ENCODE measurements at regions not wholly inside any gene's neighbourhood (a gene's known extent, or its start where the extent isn't known, plus 50 kb on each side); places are given as distances from the start of the nearest gene placed in this dataset.

- Histone ChIP-seq H3K4me2 (ENCODE audit: low read length) (no peak overlapping the region), H3K56ac (ENCODE audit: low read length) (no peak overlapping the region), H3K79me2 (ENCODE audit: control insufficient read depth, insufficient read depth, low read length) (no peaks in the 10 kb centered on the region), H3K4me1 (ENCODE audit: control insufficient read depth, low read depth, low read length) (no peaks in the 10 kb centered on the region), H4K5ac (ENCODE audit: low read length) (no peak overlapping the region), H2BK5ac (ENCODE audit: low read length) (no peak overlapping the region), H3K4me3 (ENCODE audit: low read length) (no peak overlapping the region), H3K36me3 (ENCODE audit: control insufficient read depth, insufficient read depth, low read length) (no peaks in the 10 kb centered on the region), H2BK120ac (ENCODE audit: low read depth, low read length) (no peak overlapping the region), H3K79me1 (ENCODE audit: low read length) (no peaks in the 10 kb centered on the region), H4K8ac (ENCODE audit: low read depth, low read length) (no peak overlapping the region), H3K9ac (ENCODE audit: low read length) (no peak overlapping the region), H2AK5ac (ENCODE audit: low read length) (no peak overlapping the region), H3K23ac (ENCODE audit: low read length) (no peak overlapping the region), H3K27ac (ENCODE audit: low read depth, low read length) (no peak overlapping the region), H3K27me3 (ENCODE audit: insufficient read depth, low read length, poor library complexity) (no peaks in the 10 kb centered on the region), H3K18ac (ENCODE audit: low read length) (no peak overlapping the region), H3K4ac (ENCODE audit: low read depth, low read length) (no peak overlapping the region), H2BK15ac (replicated peaks; ENCODE audit: low read depth) (no peak overlapping the region)
- WGBS (ENCODE audit: extremely low coverage, insufficient coverage, low lambda C conversion rate), result no CpG with 5 or more reads among the region's 2 CpGs
- DNase-seq, result no peak
These were observed 207.1 kb downstream of the RAD51AP2 start for GRCh38 chr2:17311106-17311619.

- no peak overlapping the region for H3K23ac ChIP-seq (ENCODE audit: low read length)
- H3K79me2 ChIP-seq (ENCODE audit: control insufficient read depth, insufficient read depth, low read length), result no peaks in the 10 kb centered on the region
- no peaks in the 10 kb centered on the region for H3K36me3 ChIP-seq (ENCODE audit: control insufficient read depth, insufficient read depth, low read length)
- no peak overlapping the region for H4K8ac ChIP-seq (ENCODE audit: low read depth, low read length)
- H2BK120ac ChIP-seq (ENCODE audit: low read depth, low read length), result no peak overlapping the region
- H4K5ac ChIP-seq (ENCODE audit: low read length), result no peak overlapping the region
- DNase-seq, result peak; percentile 91
- no peak overlapping the region for H2AK5ac ChIP-seq (ENCODE audit: low read length)
- H3K18ac ChIP-seq (ENCODE audit: low read length), result no peak overlapping the region
- H3K27me3 ChIP-seq (ENCODE audit: insufficient read depth, low read length, poor library complexity), result no peaks in the 10 kb centered on the region
- no peak overlapping the region for H2BK15ac ChIP-seq (replicated peaks; ENCODE audit: low read depth)
- no peak overlapping the region for H3K4ac ChIP-seq (ENCODE audit: low read depth, low read length)
- no peaks in the 10 kb centered on the region for H3K79me1 ChIP-seq (ENCODE audit: low read length)
- H3K4me3 ChIP-seq (ENCODE audit: low read length), result no peak overlapping the region
- no peak overlapping the region for H2BK5ac ChIP-seq (ENCODE audit: low read length)
- no peak overlapping the region for H3K27ac ChIP-seq (ENCODE audit: low read depth, low read length)
- H3K56ac ChIP-seq (ENCODE audit: low read length), result no peak overlapping the region
- H3K9ac ChIP-seq (ENCODE audit: low read length), result no peak overlapping the region
- H3K4me2 ChIP-seq (ENCODE audit: low read length), result no peak overlapping the region
- no CpG with 5 or more reads among the region's 6 CpGs for WGBS (ENCODE audit: extremely low coverage, insufficient coverage, low lambda C conversion rate)
- no peaks in the 10 kb centered on the region for H3K4me1 ChIP-seq (ENCODE audit: control insufficient read depth, low read depth, low read length)
These were observed 208.4 kb downstream of the RAD51AP2 start for GRCh38 chr2:17309741-17310339.

- Histone ChIP-seq H2BK120ac (ENCODE audit: low read depth, low read length) (no peak overlapping the region), H2BK15ac (replicated peaks; ENCODE audit: low read depth) (no peak overlapping the region), H3K4me2 (ENCODE audit: low read length) (no peak overlapping the region), H3K18ac (ENCODE audit: low read length) (no peak overlapping the region), H3K4me3 (ENCODE audit: low read length) (no peak overlapping the region), H3K27me3 (ENCODE audit: insufficient read depth, low read length, poor library complexity) (no peaks in the 10 kb centered on the region), H4K8ac (ENCODE audit: low read depth, low read length) (no peak overlapping the region), H3K36me3 (ENCODE audit: control insufficient read depth, insufficient read depth, low read length) (no peaks in the 10 kb centered on the region), H3K56ac (ENCODE audit: low read length) (no peak overlapping the region), H3K23ac (ENCODE audit: low read length) (no peak overlapping the region), H3K9ac (ENCODE audit: low read length) (no peak overlapping the region), H4K5ac (ENCODE audit: low read length) (no peak overlapping the region), H2BK5ac (ENCODE audit: low read length) (no peak overlapping the region), H3K79me1 (ENCODE audit: low read length) (no peaks in the 10 kb centered on the region), H3K4ac (ENCODE audit: low read depth, low read length) (no peak overlapping the region), H2AK5ac (ENCODE audit: low read length) (no peak overlapping the region), H3K4me1 (ENCODE audit: control insufficient read depth, low read depth, low read length) (no peaks in the 10 kb centered on the region), H3K27ac (ENCODE audit: low read depth, low read length) (no peak overlapping the region), H3K79me2 (ENCODE audit: control insufficient read depth, insufficient read depth, low read length) (no peaks in the 10 kb centered on the region)
- no peak for DNase-seq
- WGBS (ENCODE audit: extremely low coverage, insufficient coverage, low lambda C conversion rate), result no CpG with 5 or more reads among the region's 2 CpGs
These were observed 209.1 kb downstream of the RAD51AP2 start for GRCh38 chr2:17309181-17309580.

- Histone ChIP-seq H3K36me3 (ENCODE audit: control insufficient read depth, insufficient read depth, low read length) (no peaks in the 10 kb centered on the region), H3K27me3 (ENCODE audit: insufficient read depth, low read length, poor library complexity) (no peaks in the 10 kb centered on the region), H3K27ac (ENCODE audit: low read depth, low read length) (no peak overlapping the region), H2AK5ac (ENCODE audit: low read length) (no peak overlapping the region), H3K56ac (ENCODE audit: low read length) (no peak overlapping the region), H3K79me2 (ENCODE audit: control insufficient read depth, insufficient read depth, low read length) (no peaks in the 10 kb centered on the region), H3K9ac (ENCODE audit: low read length) (no peak overlapping the region), H4K8ac (ENCODE audit: low read depth, low read length) (no peak overlapping the region), H2BK120ac (ENCODE audit: low read depth, low read length) (no peak overlapping the region), H3K4me1 (ENCODE audit: control insufficient read depth, low read depth, low read length) (no peaks in the 10 kb centered on the region), H3K4me2 (ENCODE audit: low read length) (no peak overlapping the region), H2BK5ac (ENCODE audit: low read length) (no peak overlapping the region), H3K18ac (ENCODE audit: low read length) (no peak overlapping the region), H3K23ac (ENCODE audit: low read length) (no peak overlapping the region), H3K79me1 (ENCODE audit: low read length) (no peaks in the 10 kb centered on the region), H3K4ac (ENCODE audit: low read depth, low read length) (no peak overlapping the region), H3K4me3 (ENCODE audit: low read length) (no peak overlapping the region), H4K5ac (ENCODE audit: low read length) (no peak overlapping the region), H2BK15ac (replicated peaks; ENCODE audit: low read depth) (no peak overlapping the region)
- WGBS (ENCODE audit: extremely low coverage, insufficient coverage, low lambda C conversion rate), result 100% methylated on average over 1 of the region's 2 CpGs
- DNase-seq, result no peak
These were observed 211.5 kb downstream of the RAD51AP2 start for GRCh38 chr2:17306706-17307105.

GRCh38 chr2:17306219-17306618 is 212.0 kb downstream of the RAD51AP2 start:
- no peak overlapping the region for H2BK5ac ChIP-seq (ENCODE audit: low read length)
- no peak overlapping the region for H3K9ac ChIP-seq (ENCODE audit: low read length)
- no peak overlapping the region for H3K4ac ChIP-seq (ENCODE audit: low read depth, low read length)
- no peak overlapping the region for H3K18ac ChIP-seq (ENCODE audit: low read length)
- no peak overlapping the region for H3K4me2 ChIP-seq (ENCODE audit: low read length)
- H4K8ac ChIP-seq (ENCODE audit: low read depth, low read length), result no peak overlapping the region
- H2BK15ac ChIP-seq (replicated peaks; ENCODE audit: low read depth), result no peak overlapping the region
- no CpG with 5 or more reads among the region's 1 CpG for WGBS (ENCODE audit: extremely low coverage, insufficient coverage, low lambda C conversion rate)
- H2AK5ac ChIP-seq (ENCODE audit: low read length), result no peak overlapping the region
- no peak overlapping the region for H3K27ac ChIP-seq (ENCODE audit: low read depth, low read length)
- no peak overlapping the region for H2BK120ac ChIP-seq (ENCODE audit: low read depth, low read length)
- H3K4me3 ChIP-seq (ENCODE audit: low read length), result no peak overlapping the region
- no peak for DNase-seq
- no peak overlapping the region for H4K5ac ChIP-seq (ENCODE audit: low read length)
- H3K23ac ChIP-seq (ENCODE audit: low read length), result no peak overlapping the region
- H3K79me2 ChIP-seq (ENCODE audit: control insufficient read depth, insufficient read depth, low read length), result no peaks in the 10 kb centered on the region
- H3K56ac ChIP-seq (ENCODE audit: low read length), result no peak overlapping the region
- no peaks in the 10 kb centered on the region for H3K27me3 ChIP-seq (ENCODE audit: insufficient read depth, low read length, poor library complexity)
- H3K4me1 ChIP-seq (ENCODE audit: control insufficient read depth, low read depth, low read length), result no peaks in the 10 kb centered on the region
- no peaks in the 10 kb centered on the region for H3K36me3 ChIP-seq (ENCODE audit: control insufficient read depth, insufficient read depth, low read length)
- H3K79me1 ChIP-seq (ENCODE audit: low read length), result no peaks in the 10 kb centered on the region

GRCh38 chr2:17303521-17303920 is 214.7 kb downstream of the RAD51AP2 start:
- no peak overlapping the region for H2BK120ac ChIP-seq (ENCODE audit: low read depth, low read length)
- no peaks in the 10 kb centered on the region for H3K79me2 ChIP-seq (ENCODE audit: control insufficient read depth, insufficient read depth, low read length)
- no peaks in the 10 kb centered on the region for H3K27me3 ChIP-seq (ENCODE audit: insufficient read depth, low read length, poor library complexity)
- H2BK15ac ChIP-seq (replicated peaks; ENCODE audit: low read depth), result no peak overlapping the region
- no peak overlapping the region for H3K9ac ChIP-seq (ENCODE audit: low read length)
- no peaks in the 10 kb centered on the region for H3K36me3 ChIP-seq (ENCODE audit: control insufficient read depth, insufficient read depth, low read length)
- no peak overlapping the region for H4K5ac ChIP-seq (ENCODE audit: low read length)
- H3K23ac ChIP-seq (ENCODE audit: low read length), result no peak overlapping the region
- no peak overlapping the region for H2BK5ac ChIP-seq (ENCODE audit: low read length)
- no peak overlapping the region for H4K8ac ChIP-seq (ENCODE audit: low read depth, low read length)
- H3K27ac ChIP-seq (ENCODE audit: low read depth, low read length), result no peak overlapping the region
- no peak overlapping the region for H3K18ac ChIP-seq (ENCODE audit: low read length)
- WGBS (ENCODE audit: extremely low coverage, insufficient coverage, low lambda C conversion rate), result no CpG with 5 or more reads among the region's 2 CpGs
- H3K4ac ChIP-seq (ENCODE audit: low read depth, low read length), result no peak overlapping the region
- no peaks in the 10 kb centered on the region for H3K79me1 ChIP-seq (ENCODE audit: low read length)
- no peak overlapping the region for H3K4me3 ChIP-seq (ENCODE audit: low read length)
- no peak for DNase-seq
- peak overlapping the region; percentile 22 for H3K56ac ChIP-seq (ENCODE audit: low read length)
- no peak overlapping the region for H2AK5ac ChIP-seq (ENCODE audit: low read length)
- no peaks in the 10 kb centered on the region for H3K4me1 ChIP-seq (ENCODE audit: control insufficient read depth, low read depth, low read length)
- H3K4me2 ChIP-seq (ENCODE audit: low read length), result no peak overlapping the region

Data from mesendoderm (in vitro differentiated cells).